Fibroblast of pulmonary artery (primary cell): ENCODE measurements at regions not wholly inside any gene's neighbourhood (a gene's known extent, or its start where the extent isn't known, plus 50 kb on each side); places are given as distances from the start of the nearest gene placed in this dataset.

ENCODE experiments used
- DNase-seq: peaks from one replicate; pipeline ENCODE4 v3.0.0-alpha.2; 2010; ENCODE audit warnings: low read depth
- H3K4me3 ChIP-seq: replicated peaks from 2 replicates; pipeline ENCODE4 v1.5.1; 2011; ENCODE audit warnings: low read depth, mild to moderate bottlenecking, control low read depth, low read length, moderate library complexity
- CTCF ChIP-seq: IDR thresholded peaks from 2 replicates; pipeline ENCODE4 v1.5.1; 2011; ENCODE audit warnings: mild to moderate bottlenecking, control low read depth, low read length, inconsistent platforms; ENCODE audit errors: missing control alignments

- no peak overlapping the region for H3K4me3 ChIP-seq
- no peak for TF ChIP-seq CTCF
- no peak for DNase-seq
Observed at GRCh38 chr6:11925805-11926204, 86.3 kb upstream of the HIVEP1 start.

GRCh38 chr6:11923621-11924020, 88.5 kb upstream of the HIVEP1 start:
- TF ChIP-seq CTCF = no peak
- DNase-seq = no peak

GRCh38 chr6:11922901-11923300, 89.2 kb upstream of the HIVEP1 start:
- no peak for DNase-seq
- no peak for TF ChIP-seq CTCF

More at GRCh38 chr6:11923621-11924020, 88.5 kb upstream of the HIVEP1 start:
- no peak overlapping the region for H3K4me3 ChIP-seq

GRCh38 chr6:11921751-11922150, 90.4 kb upstream of the HIVEP1 start:
- no peak for TF ChIP-seq CTCF
- no peak for DNase-seq
- H3K4me3 ChIP-seq = no peak overlapping the region

More at GRCh38 chr6:11922901-11923300, 89.2 kb upstream of the HIVEP1 start:
- no peak overlapping the region for H3K4me3 ChIP-seq

GRCh38 chr6:11921017-11921438, 91.1 kb upstream of the HIVEP1 start:
- TF ChIP-seq CTCF = no peak
- no peak overlapping the region for H3K4me3 ChIP-seq
- DNase-seq = peak; percentile 88

- H3K4me3 ChIP-seq = no peak overlapping the region
- no peak for TF ChIP-seq CTCF
- DNase-seq = no peak
Observed at GRCh38 chr6:11920566-11920965, 91.5 kb upstream of the HIVEP1 start.

GRCh38 chr6:11919771-11920440, 92.2 kb upstream of the HIVEP1 start:
- H3K4me3 ChIP-seq = no peak overlapping the region
- no peak for TF ChIP-seq CTCF
- no peak for DNase-seq
